ENCODE measurements at regions not wholly inside any gene's neighbourhood (a gene's known extent, or its start where the extent isn't known, plus 50 kb on each side); places are given as distances from the start of the nearest gene placed in this dataset.
"Not testable (repeated sequence)": the region's sequence is repeated elsewhere in the genome, so short reads cannot be mapped to it uniquely, and the experiment has no call there.

GRCh38 chr1:145482214-145482860, 56.9 kb upstream of the NBPF20 start:
- H3K36me3 ChIP-seq (ENCODE audit: insufficient read depth, low read length); ATAC-seq (ENCODE audit: poor library complexity); H3K36me3 Mint-ChIP-seq (ENCODE audit: low read depth); H3K4me1 ChIP-seq (ENCODE audit: insufficient read depth, low read length); H3K27ac Mint-ChIP-seq; intact Hi-C loops (cut with DNase I, micrococcal nuclease); H3K27me3 ChIP-seq (ENCODE audit: control insufficient read depth in 1 of 2, insufficient read depth in 2 of 2, low read length in 2 of 2); H3K4me3 ChIP-seq (ENCODE audit: low read length); H3K27ac ChIP-seq (ENCODE audit: low read depth in 1 of 2, low read length in 2 of 2); H3K4me1 Mint-ChIP-seq (ENCODE audit: low read depth); H3K9me3 Mint-ChIP-seq; H3K9me3 ChIP-seq (ENCODE audit: control insufficient read depth in 1 of 2, insufficient read depth in 1 of 2, low read length in 2 of 2); POLR2A ChIA-PET; H3K4me3 Mint-ChIP-seq; CTCF ChIA-PET; DNase-seq: not testable (repeated sequence)
- peaks cover 21% of the 10 kb centered on the region for H3K27me3 Mint-ChIP-seq

- Mint-ChIP-seq H3K4me3 (peak overlapping the region; percentile 25), H3K27me3 (peaks cover 20% of the 10 kb centered on the region)
- H3K9me3 Mint-ChIP-seq; ATAC-seq (ENCODE audit: poor library complexity); H3K27me3 ChIP-seq (ENCODE audit: control insufficient read depth in 1 of 2, insufficient read depth in 2 of 2, low read length in 2 of 2); H3K36me3 ChIP-seq (ENCODE audit: insufficient read depth, low read length); H3K27ac Mint-ChIP-seq; DNase-seq; H3K4me1 Mint-ChIP-seq (ENCODE audit: low read depth); H3K27ac ChIP-seq (ENCODE audit: low read depth in 1 of 2, low read length in 2 of 2); intact Hi-C loops (cut with DNase I, micrococcal nuclease); H3K4me1 ChIP-seq (ENCODE audit: insufficient read depth, low read length); H3K4me3 ChIP-seq (ENCODE audit: low read length); POLR2A ChIA-PET; H3K9me3 ChIP-seq (ENCODE audit: control insufficient read depth in 1 of 2, insufficient read depth in 1 of 2, low read length in 2 of 2); H3K36me3 Mint-ChIP-seq (ENCODE audit: low read depth); CTCF ChIA-PET: not testable (repeated sequence)
These were observed 50.6 kb upstream of the NBPF20 start for GRCh38 chr1:145475962-145476361.

- H3K4me1 Mint-ChIP-seq (ENCODE audit: low read depth); POLR2A ChIA-PET: not testable (repeated sequence)
- peak overlapping the region; percentile 50 for H3K4me3 Mint-ChIP-seq
These were observed 50.0 kb upstream of the NBPF20 start for GRCh38 chr1:145475369-145475915.

More at GRCh38 chr1:145475369-145475915, 50.0 kb upstream of the NBPF20 start:
- H3K36me3 Mint-ChIP-seq (ENCODE audit: low read depth); H3K4me3 ChIP-seq (ENCODE audit: low read length); ATAC-seq (ENCODE audit: poor library complexity); H3K27ac Mint-ChIP-seq; H3K27me3 ChIP-seq (ENCODE audit: control insufficient read depth in 1 of 2, insufficient read depth in 2 of 2, low read length in 2 of 2); H3K36me3 ChIP-seq (ENCODE audit: insufficient read depth, low read length); H3K27ac ChIP-seq (ENCODE audit: low read depth in 1 of 2, low read length in 2 of 2); intact Hi-C loops (cut with DNase I, micrococcal nuclease); H3K4me1 ChIP-seq (ENCODE audit: insufficient read depth, low read length); H3K9me3 ChIP-seq (ENCODE audit: control insufficient read depth in 1 of 2, insufficient read depth in 1 of 2, low read length in 2 of 2); CTCF ChIA-PET; H3K9me3 Mint-ChIP-seq; DNase-seq: not testable (repeated sequence)
- H3K27me3 Mint-ChIP-seq: peaks cover 20% of the 10 kb centered on the region

Measured in CD4-positive, alpha-beta T cell (primary cell).